Astrocyte of the hippocampus (primary cell): ENCODE measurements at regions not wholly inside any gene's neighbourhood (a gene's known extent, or its start where the extent isn't known, plus 50 kb on each side); places are given as distances from the start of the nearest gene placed in this dataset.

Source experiments
- DNase-seq: peaks from one replicate; pipeline ENCODE4 v3.0.0; 2011; ENCODE audit warnings: low read depth, low spot score

DNA sequence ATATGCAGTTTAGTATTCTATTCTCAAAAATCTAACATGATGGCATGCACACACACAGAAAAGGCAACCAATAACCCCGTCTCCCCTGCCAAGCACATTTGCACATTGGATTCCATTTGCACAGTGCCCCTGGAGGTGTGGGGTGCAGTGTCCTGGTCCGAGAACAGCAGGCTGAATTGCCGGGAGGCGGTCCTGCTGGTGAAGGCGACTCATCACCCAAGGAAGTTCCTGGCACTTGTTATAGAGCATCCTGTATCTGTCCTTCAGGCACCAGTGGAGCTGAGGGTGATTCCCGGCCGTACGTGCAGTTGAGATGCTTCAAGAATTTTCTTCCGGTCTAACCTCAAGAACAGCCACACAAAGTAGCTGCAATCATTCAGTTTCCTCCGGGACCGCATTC lies 73.0 kb upstream of the RAB12 start:
- no peak for DNase-seq

GRCh38 chr18:8536922-8537321 lies 72.3 kb upstream of the RAB12 start:
- no peak for DNase-seq

DNA sequence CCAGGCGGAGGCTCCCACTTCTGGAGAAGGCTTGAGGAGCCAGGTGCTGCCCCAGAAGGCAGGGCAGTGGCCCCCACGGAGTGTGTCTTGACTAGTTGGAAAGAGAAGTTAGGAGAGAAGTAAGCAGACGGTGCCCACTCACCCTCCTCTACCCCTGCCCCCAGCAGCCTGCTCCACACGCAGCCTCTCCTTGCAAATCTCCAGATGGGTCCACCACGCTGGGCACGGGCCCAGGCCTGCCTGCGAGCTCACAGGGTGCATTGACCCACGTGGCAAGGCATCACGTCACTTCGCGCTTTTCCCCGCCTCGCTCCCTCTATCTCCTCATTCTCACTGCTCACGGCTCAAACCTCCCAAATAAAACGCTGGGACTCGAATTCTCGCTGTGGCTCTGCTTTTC lies 71.8 kb upstream of the RAB12 start:
- no peak for DNase-seq

GRCh38 chr18:8538935-8539334 lies 70.3 kb upstream of the RAB12 start:
- no peak for DNase-seq

DNA sequence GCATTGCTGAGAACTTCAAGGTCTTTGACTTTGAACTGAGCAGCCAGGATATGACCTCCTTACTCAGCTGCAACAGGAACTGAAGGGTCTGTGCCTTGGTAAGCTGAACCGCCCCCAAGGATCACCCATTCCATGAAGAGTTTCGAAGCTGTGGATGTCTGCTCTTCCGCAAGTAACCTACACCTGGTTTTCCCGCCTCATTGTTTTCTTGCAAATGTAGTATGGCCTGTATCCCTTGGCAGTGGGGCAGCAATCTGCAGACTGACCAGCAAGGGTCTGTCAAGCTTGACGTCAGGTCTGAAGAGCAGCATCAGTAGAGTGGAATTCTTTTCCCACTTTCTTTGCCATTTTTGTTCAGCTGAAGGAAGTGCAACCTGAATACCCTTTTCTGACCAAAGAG lies 62.6 kb upstream of the RAB12 start:
- no peak for DNase-seq

- peak; percentile 97 for DNase-seq
Measured at GRCh38 chr18:8548186-8548585, 61.1 kb upstream of the RAB12 start.

GRCh38 chr18:8549254-8549757 lies 59.9 kb upstream of the RAB12 start:
- DNase-seq = peak; percentile 38

DNA sequence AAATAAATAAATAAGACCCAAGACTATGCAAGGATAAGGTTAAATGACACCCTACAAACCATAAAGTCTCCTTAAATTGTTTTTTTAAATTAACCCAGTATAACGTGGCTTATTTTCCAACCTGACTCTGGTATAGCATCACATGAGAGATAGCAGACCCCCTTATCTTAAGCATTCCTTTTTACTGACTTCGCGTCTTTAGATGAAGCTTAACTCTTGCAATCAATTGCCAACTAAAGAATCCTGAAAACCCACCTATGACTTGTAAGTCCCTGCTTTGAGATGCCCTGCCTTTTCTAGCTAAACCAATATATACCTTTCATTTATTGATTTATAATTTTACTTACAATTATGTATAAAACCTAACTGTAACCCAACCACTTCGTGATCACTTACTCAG lies 57.1 kb upstream of the RAB12 start:
- DNase-seq = no peak

- no peak for DNase-seq
Measured at GRCh38 chr18:8554354-8554753, 54.9 kb upstream of the RAB12 start.

DNA sequence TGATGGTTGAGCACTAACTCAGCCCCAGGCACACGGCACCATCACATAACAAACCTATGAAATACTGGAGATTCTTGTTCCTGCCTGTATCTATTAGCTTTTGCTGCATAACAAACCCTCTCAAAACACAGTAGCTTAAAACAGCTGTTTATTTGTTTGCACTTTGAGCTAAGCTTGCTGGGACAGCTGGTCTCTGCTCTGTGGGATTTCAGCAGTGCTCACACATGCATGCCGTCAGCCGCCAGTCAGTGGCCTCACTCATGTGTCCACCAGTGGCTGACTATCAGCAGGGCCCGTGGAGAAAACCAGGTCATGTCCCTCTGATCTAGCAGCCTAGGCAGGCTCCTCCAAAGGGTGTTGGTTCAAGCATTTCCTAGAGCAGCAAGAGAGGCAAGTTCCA lies 52.8 kb upstream of the RAB12 start:
- DNase-seq = no peak
